T-helper 17 cell (primary cell): ENCODE measurements at regions not wholly inside any gene's neighbourhood (a gene's known extent, or its start where the extent isn't known, plus 50 kb on each side); places are given as distances from the start of the nearest gene placed in this dataset.

Experiments
- ATAC-seq: fragments of 150-1000 bp; cut with Tn5 transposase; 2 replicates; pipeline ENCODE4 v1.10.0; 2021; ENCODE audit warnings: mild to moderate bottlenecking, moderate library complexity
- DNase-seq, 3 donors: peaks; one replicate each; pipeline versions ENCODE4 v3.0.0 to v3.0.0-alpha.2; 2020 to 2021
- H3K9me3 ChIP-seq: one replicate; pipeline ENCODE4 v1.7.0; 2013; ENCODE audit warnings: low read length, mild to moderate bottlenecking; ENCODE audit not compliant: control insufficient read depth, poor library complexity, severe bottlenecking
- H3K27ac Mint-ChIP-seq: one replicate; pipeline ENCODE4 v1.8.0; 2022; ENCODE audit warnings: mild to moderate bottlenecking, moderate library complexity, mixed read lengths
- H3K27me3 Mint-ChIP-seq: one replicate; pipeline ENCODE4 v1.8.0; 2022; ENCODE audit warnings: mixed read lengths
- H3K36me3 Mint-ChIP-seq: one replicate; pipeline ENCODE4 v1.8.0; 2022; ENCODE audit warnings: low read depth, mixed read lengths
- H3K4me1 Mint-ChIP-seq: one replicate; pipeline ENCODE4 v1.8.0; 2022; ENCODE audit warnings: mild to moderate bottlenecking, mixed read lengths
- H3K4me3 Mint-ChIP-seq: one replicate; pipeline ENCODE4 v1.8.0; 2022; ENCODE audit warnings: mild to moderate bottlenecking, moderate library complexity, mixed read lengths

DNA sequence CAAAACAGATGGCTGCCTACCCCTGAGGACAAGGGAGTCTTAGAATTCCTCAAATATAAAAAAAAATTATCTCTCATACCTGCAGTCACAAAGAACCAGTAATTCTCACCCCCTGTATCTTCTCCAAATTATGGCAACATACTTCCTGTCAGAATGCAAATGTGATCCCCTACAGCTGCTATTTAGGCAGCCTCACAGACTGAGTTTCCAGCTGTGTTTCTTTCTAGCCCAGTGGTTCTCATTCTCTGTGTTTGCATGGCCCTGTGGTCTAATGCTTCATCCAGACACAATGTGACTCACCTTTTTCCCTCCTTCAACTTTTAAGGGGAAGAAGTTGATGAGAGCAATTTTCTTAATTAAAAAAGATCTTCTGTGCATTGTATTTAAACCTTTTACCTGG is 726.3 kb downstream of the TSN start:
- no peaks in the 10 kb centered on the region for H3K9me3 ChIP-seq
- DNase-seq = no peak
- H3K27me3 Mint-ChIP-seq = no peaks in the 10 kb centered on the region
- no peak overlapping the region for H3K4me3 Mint-ChIP-seq
- H3K27ac Mint-ChIP-seq = no peak overlapping the region
- ATAC-seq = no peak
- no peaks in the 10 kb centered on the region for H3K4me1 Mint-ChIP-seq
- no peaks in the 10 kb centered on the region for H3K36me3 Mint-ChIP-seq

DNA sequence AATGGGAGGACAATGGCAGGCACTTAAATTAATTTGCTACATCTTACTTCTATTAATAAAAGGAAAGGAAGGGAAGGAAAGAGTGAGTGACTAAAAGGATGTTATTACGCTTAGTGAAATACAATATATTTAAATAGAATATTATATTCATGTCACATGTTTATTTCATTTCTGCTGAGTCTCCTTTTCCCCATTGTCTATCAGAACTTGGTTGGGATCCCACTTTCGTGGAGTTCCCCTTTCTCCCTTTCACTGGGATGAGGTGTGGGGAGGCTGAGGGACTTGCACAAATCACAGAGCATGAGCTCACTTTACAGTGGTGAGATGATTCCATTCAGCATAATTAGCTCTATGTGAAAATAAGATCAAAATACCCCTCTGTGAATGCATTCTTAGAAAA is 730.6 kb downstream of the TSN start:
- Mint-ChIP-seq H3K4me1 (no peaks in the 10 kb centered on the region), H3K36me3 (no peaks in the 10 kb centered on the region), H3K4me3 (no peak overlapping the region), H3K27me3 (no peaks in the 10 kb centered on the region), H3K27ac (no peak overlapping the region)
- ATAC-seq (no peak), DNase-seq (no peak)
- no peaks in the 10 kb centered on the region for H3K9me3 ChIP-seq

DNA sequence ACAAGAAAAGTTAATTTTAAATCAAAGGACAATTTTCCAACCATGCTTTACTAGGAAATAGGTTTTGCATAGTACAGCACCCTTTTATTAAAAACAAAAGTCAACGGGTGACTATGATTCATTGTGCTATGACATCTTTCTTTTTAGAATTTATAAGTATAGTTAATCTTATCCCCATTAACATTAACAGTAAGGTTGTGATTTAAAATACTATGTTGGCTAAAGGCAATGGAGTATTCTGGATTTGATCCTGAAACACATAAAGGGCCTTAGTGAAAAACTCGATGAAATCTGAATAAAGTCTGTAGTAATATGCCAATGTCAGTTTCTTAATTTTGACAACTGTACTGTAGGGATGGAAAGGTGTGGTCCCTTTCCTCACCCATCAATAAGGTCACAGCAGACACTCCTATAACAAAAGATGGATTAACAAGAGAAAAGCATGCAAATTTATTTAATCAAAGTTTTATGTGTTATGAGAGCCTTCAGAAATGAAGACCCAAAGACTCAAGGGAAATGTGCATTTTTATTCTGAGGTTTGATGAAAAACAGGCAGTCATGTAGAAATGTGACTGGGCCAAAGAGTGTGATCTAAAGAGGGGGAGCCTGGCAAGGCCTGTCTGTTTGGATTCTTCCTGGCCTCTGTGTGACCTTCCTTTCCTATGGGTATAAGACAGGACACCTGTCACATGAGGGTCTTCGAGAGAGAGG is 731.4 kb downstream of the TSN start:
- DNase-seq (no peak), ATAC-seq (no peak)
- H3K27me3 Mint-ChIP-seq = no peaks in the 10 kb centered on the region
- no peak overlapping the region for H3K27ac Mint-ChIP-seq
- no peaks in the 10 kb centered on the region for H3K36me3 Mint-ChIP-seq
- H3K4me1 Mint-ChIP-seq = no peaks in the 10 kb centered on the region
- H3K9me3 ChIP-seq = no peaks in the 10 kb centered on the region
- no peak overlapping the region for H3K4me3 Mint-ChIP-seq

DNA sequence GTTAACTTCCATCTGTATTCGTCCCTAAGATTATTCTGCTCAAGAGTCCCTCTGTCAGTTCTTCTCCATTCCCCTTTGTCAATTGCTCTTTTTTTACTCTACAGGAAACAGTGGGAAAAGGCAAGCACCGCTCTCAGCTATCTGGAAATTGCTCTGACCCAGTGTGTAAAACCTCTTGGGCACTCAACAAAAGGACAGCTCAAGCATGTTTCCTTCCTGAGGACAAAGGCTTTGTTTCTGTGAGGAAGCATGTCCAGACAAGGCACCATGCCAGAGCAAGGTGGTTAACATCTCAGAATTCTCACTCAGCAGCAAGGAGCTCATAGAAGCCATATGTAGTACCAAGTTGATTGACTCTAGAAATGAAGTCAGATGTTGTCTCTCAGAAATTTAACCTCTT is 735.6 kb downstream of the TSN start:
- H3K9me3 ChIP-seq = no peaks in the 10 kb centered on the region
- Mint-ChIP-seq H3K27me3 (no peaks in the 10 kb centered on the region), H3K36me3 (no peaks in the 10 kb centered on the region), H3K27ac (no peak overlapping the region), H3K4me1 (no peaks in the 10 kb centered on the region), H3K4me3 (no peak overlapping the region)
- ATAC-seq (no peak), DNase-seq (no peak)

DNA sequence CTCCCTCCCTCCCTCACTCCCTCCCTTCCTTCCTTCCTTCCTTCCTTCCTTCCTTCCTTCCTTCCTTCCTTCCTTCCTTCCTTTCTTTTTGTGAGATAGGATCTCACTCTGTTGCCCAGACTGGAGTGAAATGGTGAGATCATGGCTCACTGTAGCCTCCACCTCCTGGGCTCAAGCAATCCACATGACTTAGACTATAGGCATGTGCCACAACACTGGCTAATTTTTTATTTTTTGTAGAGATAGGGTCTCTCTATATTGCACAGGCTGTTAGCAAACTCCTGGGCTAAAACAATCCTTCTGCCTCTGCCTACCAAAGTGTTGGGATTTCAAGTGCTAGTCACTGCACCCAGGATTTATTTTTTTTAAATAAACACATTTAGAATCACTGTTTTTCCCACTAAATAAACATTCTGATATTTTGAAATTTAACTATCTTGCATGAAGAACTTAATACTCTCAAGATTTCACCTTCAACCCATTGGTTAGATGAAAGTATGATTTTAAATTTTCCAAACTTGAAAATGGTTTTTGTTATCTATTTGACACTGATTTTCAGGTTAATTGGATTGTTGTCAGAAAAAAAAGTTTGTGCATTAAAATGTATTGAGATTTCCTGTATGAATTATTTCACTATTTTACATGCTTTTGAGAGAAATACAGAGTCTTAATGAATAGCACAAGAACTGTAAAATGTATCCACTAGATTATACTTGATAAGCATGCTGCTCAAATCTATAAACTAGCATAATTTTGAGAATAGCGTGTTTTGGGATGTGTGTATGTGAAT is 745.1 kb downstream of the TSN start:
- no peak for DNase-seq
- no peaks in the 10 kb centered on the region for H3K9me3 ChIP-seq
- no peaks in the 10 kb centered on the region for H3K27me3 Mint-ChIP-seq
- no peak for ATAC-seq
- no peak overlapping the region for H3K27ac Mint-ChIP-seq
- H3K4me1 Mint-ChIP-seq = no peaks in the 10 kb centered on the region
- H3K36me3 Mint-ChIP-seq = no peaks in the 10 kb centered on the region
- H3K4me3 Mint-ChIP-seq = no peak overlapping the region

DNA sequence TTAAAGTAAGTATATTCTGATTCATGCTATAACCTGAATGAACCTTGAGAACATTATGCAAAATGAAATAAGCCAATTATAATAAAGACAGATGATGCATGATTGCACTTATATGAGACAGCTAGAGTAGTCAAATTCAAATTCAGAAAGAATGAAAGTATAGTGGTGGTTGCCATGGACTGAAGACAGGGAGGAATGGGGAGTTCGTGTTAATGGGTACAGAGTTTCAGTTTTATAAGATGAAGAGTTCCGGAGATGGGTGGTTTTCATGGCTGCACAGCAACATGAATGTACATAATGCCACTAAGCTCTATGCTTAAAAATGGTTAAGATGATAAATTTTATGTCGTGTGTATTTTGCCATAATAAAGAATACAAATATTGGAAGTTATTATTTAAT is 751.2 kb downstream of the TSN start:
- H3K4me3 Mint-ChIP-seq = no peak overlapping the region
- ATAC-seq = no peak

DNA sequence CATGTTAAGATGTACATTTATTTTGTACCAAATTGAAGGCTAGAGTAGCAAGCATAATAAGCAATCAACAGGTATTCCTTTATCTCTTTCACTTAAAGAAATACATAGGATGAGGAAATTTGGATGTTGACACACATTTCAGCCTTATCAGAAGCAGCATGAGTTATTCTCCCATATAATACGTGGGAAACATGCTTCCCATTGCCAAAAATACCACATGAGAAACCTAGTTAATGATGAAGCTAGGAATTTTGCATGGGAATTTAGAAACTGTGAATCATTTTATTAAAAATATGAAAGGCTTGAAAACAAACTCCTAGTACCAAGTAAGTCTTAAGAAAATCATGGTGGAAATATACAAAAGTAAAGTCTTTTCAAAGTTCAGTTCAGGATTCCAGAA is 751.8 kb downstream of the TSN start:
- H3K27ac Mint-ChIP-seq = no peak overlapping the region
- ATAC-seq (no peak), DNase-seq (no peak)
- no peaks in the 10 kb centered on the region for H3K9me3 ChIP-seq
- H3K27me3 Mint-ChIP-seq = no peaks in the 10 kb centered on the region
- no peak overlapping the region for H3K4me3 Mint-ChIP-seq
- no peaks in the 10 kb centered on the region for H3K4me1 Mint-ChIP-seq
- H3K36me3 Mint-ChIP-seq = no peaks in the 10 kb centered on the region

More for the DNA sequence above, 751.2 kb downstream of the TSN start:
- Mint-ChIP-seq H3K27me3 (no peaks in the 10 kb centered on the region), H3K4me1 (no peaks in the 10 kb centered on the region), H3K36me3 (no peaks in the 10 kb centered on the region), H3K27ac (no peak overlapping the region)
- no peaks in the 10 kb centered on the region for H3K9me3 ChIP-seq
- no peak for DNase-seq

DNA sequence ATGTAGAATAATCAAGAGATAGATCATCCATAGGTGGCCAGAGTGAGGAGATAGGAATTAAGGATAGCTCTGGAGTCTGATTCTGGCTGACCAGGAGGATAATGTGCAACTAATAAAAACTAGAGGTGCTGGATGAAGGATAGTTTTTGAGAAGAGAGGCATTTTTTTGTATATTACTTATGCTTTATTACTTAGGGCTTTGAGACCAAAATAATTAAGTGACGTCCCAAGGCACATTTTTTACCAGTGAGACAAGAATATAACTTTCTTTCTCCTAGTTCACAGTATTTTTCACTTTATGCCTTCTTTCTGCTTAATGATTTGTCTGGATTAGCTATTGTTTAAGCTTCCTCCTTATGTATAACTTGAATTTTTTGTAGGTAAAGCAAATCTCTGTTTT is 756.6 kb downstream of the TSN start:
- no peak overlapping the region for H3K4me3 Mint-ChIP-seq
- H3K27me3 Mint-ChIP-seq = no peaks in the 10 kb centered on the region
- H3K36me3 Mint-ChIP-seq = no peaks in the 10 kb centered on the region
- H3K27ac Mint-ChIP-seq = no peak overlapping the region
- no peaks in the 10 kb centered on the region for H3K9me3 ChIP-seq
- no peaks in the 10 kb centered on the region for H3K4me1 Mint-ChIP-seq
- DNase-seq (no peak), ATAC-seq (no peak)

DNA sequence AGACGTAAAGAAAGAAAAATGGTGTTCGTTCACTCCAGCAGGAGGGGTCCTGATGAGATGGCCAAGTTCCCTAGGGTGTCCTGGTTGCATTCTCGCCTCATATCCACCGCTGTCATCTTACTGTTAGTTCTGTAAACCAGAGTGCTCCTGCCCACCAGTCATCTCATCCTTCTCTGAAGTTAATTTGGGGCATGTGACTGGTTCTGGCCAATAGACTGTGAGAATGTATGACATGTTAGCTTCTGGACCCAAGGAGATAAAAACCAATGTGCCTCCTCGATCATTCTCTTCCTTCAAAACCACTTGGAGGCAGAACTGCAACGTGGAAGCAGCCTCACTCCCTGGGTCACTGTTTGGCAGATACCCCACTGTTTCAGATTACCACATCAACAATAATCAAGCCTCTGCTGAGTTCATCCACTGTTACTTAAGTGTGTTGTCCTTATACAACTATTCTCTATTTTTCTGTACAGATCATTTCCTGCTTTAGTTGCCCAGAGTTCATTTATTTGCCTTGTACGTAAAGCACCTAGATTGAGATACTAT is 759.1 kb downstream of the TSN start:
- no peaks in the 10 kb centered on the region for H3K4me1 Mint-ChIP-seq

DNA sequence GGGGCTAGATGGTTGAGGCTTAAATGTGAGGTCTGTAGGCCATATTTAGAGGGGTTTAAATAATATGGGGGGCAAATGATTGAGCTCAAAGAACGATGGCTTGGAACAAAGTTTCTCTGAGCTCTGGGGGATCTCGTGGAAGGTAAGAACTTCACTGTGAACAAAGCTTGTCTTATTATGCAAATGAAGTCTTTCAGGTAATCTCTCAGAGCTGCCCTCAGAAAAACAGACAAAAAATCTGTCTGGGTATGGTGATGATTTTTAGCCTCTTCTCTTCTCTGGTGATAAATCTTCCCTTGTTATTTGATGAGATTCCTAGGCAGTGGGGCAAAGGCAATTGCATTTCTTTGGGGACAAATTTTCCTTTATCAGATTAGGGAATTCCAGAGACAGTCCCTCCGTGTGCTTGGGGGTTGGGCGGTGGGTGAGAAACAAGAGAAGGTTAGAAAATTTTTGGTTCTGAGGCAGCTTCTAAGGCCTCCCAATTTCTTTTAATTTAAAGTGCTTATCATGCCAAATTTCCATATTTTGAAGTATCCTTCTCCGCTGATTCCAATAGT is 760.4 kb downstream of the TSN start:
- Mint-ChIP-seq H3K4me3 (no peak overlapping the region), H3K27me3 (no peaks in the 10 kb centered on the region), H3K4me1 (no peaks in the 10 kb centered on the region), H3K36me3 (no peaks in the 10 kb centered on the region), H3K27ac (no peak overlapping the region)
- ATAC-seq (no peak), DNase-seq (no peak)
- no peaks in the 10 kb centered on the region for H3K9me3 ChIP-seq

More for the DNA sequence above, 759.1 kb downstream of the TSN start:
- Mint-ChIP-seq H3K4me3 (no peak overlapping the region), H3K36me3 (no peaks in the 10 kb centered on the region), H3K27me3 (no peaks in the 10 kb centered on the region), H3K27ac (no peak overlapping the region)
- no peak for ATAC-seq
- no peaks in the 10 kb centered on the region for H3K9me3 ChIP-seq
- DNase-seq = no peak

DNA sequence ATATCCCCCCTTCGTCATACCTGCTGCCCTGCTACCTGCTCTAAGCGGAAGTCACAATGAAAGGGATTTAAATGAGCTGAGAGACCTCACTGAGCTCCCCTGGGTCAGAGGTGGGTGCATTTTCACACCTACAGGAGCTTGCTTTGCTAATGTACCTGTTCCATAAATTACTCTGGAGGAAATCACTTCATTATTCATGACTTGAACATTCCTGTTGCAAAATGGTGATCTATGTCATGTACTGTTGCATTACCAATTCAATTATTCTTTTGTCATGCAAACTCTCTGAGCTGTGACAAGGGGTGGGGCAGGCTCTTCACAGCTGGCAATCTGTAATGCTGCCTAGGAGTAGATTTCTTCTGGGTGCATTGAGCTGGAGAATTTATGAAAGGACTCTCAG is 761.3 kb downstream of the TSN start:
- Mint-ChIP-seq H3K4me3 (no peak overlapping the region), H3K36me3 (no peaks in the 10 kb centered on the region), H3K4me1 (no peaks in the 10 kb centered on the region), H3K27ac (no peak overlapping the region), H3K27me3 (no peaks in the 10 kb centered on the region)
- DNase-seq (no peak), ATAC-seq (no peak)
- no peaks in the 10 kb centered on the region for H3K9me3 ChIP-seq

DNA sequence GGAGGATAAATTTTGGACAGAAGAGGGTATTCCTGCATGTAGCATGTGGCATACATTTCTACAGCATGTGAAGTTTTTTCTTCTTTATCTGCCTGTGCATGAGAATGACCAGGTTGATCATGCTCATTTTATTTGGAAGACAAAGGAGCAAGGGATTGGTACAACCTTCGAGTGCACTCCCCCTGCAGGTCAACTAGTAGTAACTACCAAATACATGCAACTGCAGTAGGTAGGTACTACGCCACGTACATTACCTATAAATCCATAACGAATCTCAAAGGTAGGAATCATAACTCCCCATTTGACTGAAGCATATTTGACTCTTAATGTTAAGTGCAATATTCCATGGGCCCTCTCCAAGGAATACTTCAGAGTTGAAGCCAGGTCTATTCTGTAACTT is 763.9 kb downstream of the TSN start:
- no peak for DNase-seq
- H3K9me3 ChIP-seq = no peaks in the 10 kb centered on the region
- Mint-ChIP-seq H3K4me3 (no peak overlapping the region), H3K27ac (no peak overlapping the region), H3K36me3 (no peaks in the 10 kb centered on the region), H3K27me3 (no peaks in the 10 kb centered on the region), H3K4me1 (no peaks in the 10 kb centered on the region)
- ATAC-seq = no peak

DNA sequence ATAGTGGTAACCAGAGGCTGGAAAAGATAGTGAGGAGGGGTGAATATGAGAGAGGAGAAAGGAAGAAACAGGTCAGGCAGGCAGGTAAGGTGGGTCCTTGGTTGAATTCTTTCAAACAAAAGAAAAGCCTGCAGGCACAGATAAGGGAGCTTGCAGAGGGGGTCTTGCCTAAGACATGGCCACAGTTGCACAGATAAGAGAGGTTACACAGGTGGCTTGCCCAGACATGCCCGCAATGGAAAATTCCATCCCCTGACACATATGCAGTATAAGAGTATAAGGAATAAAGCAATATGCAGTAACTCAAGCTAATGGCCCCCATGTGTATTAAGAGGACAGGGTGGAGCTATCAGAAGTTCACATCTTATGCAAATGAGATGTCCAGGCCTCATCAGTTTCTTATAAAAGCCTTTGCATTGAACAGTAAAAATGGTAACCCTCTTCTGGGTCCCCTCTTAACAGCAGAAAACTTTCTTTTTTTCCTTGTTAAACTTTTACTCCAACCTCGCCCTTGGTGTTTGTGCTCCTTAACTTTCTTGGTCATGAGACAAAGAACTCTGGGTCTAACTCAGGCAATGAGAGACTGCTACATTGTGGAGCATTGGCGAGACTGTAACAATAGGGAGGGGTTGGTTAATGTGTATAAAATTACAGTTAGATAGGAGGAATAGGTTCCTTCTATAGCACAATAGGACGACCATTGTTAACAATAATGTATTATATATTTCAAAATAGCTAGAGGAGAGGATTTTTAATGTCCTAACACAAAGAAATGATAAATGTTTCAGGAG is 764.6 kb downstream of the TSN start:
- no peak overlapping the region for H3K27ac Mint-ChIP-seq
- no peaks in the 10 kb centered on the region for H3K27me3 Mint-ChIP-seq
- H3K4me1 Mint-ChIP-seq = no peaks in the 10 kb centered on the region
- no peaks in the 10 kb centered on the region for H3K9me3 ChIP-seq
- H3K36me3 Mint-ChIP-seq = no peaks in the 10 kb centered on the region
- ATAC-seq = no peak
- no peak for DNase-seq
- no peak overlapping the region for H3K4me3 Mint-ChIP-seq
